ENCODE measurements at regions not wholly inside any gene's neighbourhood (a gene's known extent, or its start where the extent isn't known, plus 50 kb on each side); places are given as distances from the start of the nearest gene placed in this dataset.
A peak's percentile ranks its signal among the peaks of the same experiment; 100 is the strongest.
"Not testable (repeated sequence)": the region's sequence is repeated elsewhere in the genome, so short reads cannot be mapped to it uniquely, and the experiment has no call there.

- not testable (repeated sequence) for DNase-seq; H3K27ac Mint-ChIP-seq; H3K4me3 Mint-ChIP-seq; H3K9me3 Mint-ChIP-seq; H3K4me3 ChIP-seq (ENCODE audit: low read depth, low read length); H3K36me3 Mint-ChIP-seq; H3K27me3 Mint-ChIP-seq; H3K9me3 ChIP-seq (ENCODE audit: control insufficient read depth in 2 of 2, low read length in 2 of 2); H3K4me1 ChIP-seq (ENCODE audit: control insufficient read depth, insufficient read depth, low read length, poor library complexity, severe bottlenecking); H3K4me1 Mint-ChIP-seq; H3K36me3 ChIP-seq (ENCODE audit: control insufficient read depth, insufficient read depth, low read length); H3K27ac ChIP-seq (ENCODE audit: insufficient read depth, low read length, poor library complexity, severe bottlenecking); H3K27me3 ChIP-seq (ENCODE audit: control insufficient read depth, insufficient read depth, low read length); ATAC-seq (ENCODE audit: low read depth in 2 of 2)
Observed at GRCh38 chr16:18146601-18147142, 189.9 kb downstream of the NPIPA8 start.

GRCh38 chr16:18142066-18142465 lies 194.5 kb downstream of the NPIPA8 start:
- H3K27me3 ChIP-seq (ENCODE audit: control insufficient read depth, insufficient read depth, low read length); H3K36me3 ChIP-seq (ENCODE audit: control insufficient read depth, insufficient read depth, low read length); H3K27ac Mint-ChIP-seq; H3K4me3 ChIP-seq (ENCODE audit: low read depth, low read length); DNase-seq; H3K27me3 Mint-ChIP-seq; H3K4me1 ChIP-seq (ENCODE audit: control insufficient read depth, insufficient read depth, low read length, poor library complexity, severe bottlenecking); H3K9me3 Mint-ChIP-seq; H3K4me3 Mint-ChIP-seq; H3K4me1 Mint-ChIP-seq; H3K27ac ChIP-seq (ENCODE audit: insufficient read depth, low read length, poor library complexity, severe bottlenecking); ATAC-seq (ENCODE audit: low read depth in 2 of 2); H3K9me3 ChIP-seq (ENCODE audit: control insufficient read depth in 2 of 2, low read length in 2 of 2); H3K36me3 Mint-ChIP-seq: not testable (repeated sequence)

GRCh38 chr16:18136288-18136687 lies 200.2 kb downstream of the NPIPA8 start:
- H3K9me3 Mint-ChIP-seq; H3K9me3 ChIP-seq (ENCODE audit: control insufficient read depth in 2 of 2, low read length in 2 of 2); H3K4me3 ChIP-seq (ENCODE audit: low read depth, low read length); H3K27ac ChIP-seq (ENCODE audit: insufficient read depth, low read length, poor library complexity, severe bottlenecking); H3K27me3 ChIP-seq (ENCODE audit: control insufficient read depth, insufficient read depth, low read length); H3K4me1 Mint-ChIP-seq; ATAC-seq (ENCODE audit: low read depth in 2 of 2); H3K27me3 Mint-ChIP-seq; H3K4me3 Mint-ChIP-seq; DNase-seq; H3K4me1 ChIP-seq (ENCODE audit: control insufficient read depth, insufficient read depth, low read length, poor library complexity, severe bottlenecking); H3K36me3 Mint-ChIP-seq; H3K36me3 ChIP-seq (ENCODE audit: control insufficient read depth, insufficient read depth, low read length); H3K27ac Mint-ChIP-seq: not testable (repeated sequence)

GRCh38 chr16:18135024-18135423 lies 201.5 kb downstream of the NPIPA8 start:
- H3K9me3 ChIP-seq (ENCODE audit: control insufficient read depth in 2 of 2, low read length in 2 of 2); H3K27me3 ChIP-seq (ENCODE audit: control insufficient read depth, insufficient read depth, low read length); H3K27ac ChIP-seq (ENCODE audit: insufficient read depth, low read length, poor library complexity, severe bottlenecking); H3K4me3 ChIP-seq (ENCODE audit: low read depth, low read length); H3K4me3 Mint-ChIP-seq; H3K4me1 ChIP-seq (ENCODE audit: control insufficient read depth, insufficient read depth, low read length, poor library complexity, severe bottlenecking); H3K36me3 ChIP-seq (ENCODE audit: control insufficient read depth, insufficient read depth, low read length); ATAC-seq (ENCODE audit: low read depth in 2 of 2); H3K9me3 Mint-ChIP-seq; H3K27ac Mint-ChIP-seq; H3K27me3 Mint-ChIP-seq; H3K36me3 Mint-ChIP-seq; H3K4me1 Mint-ChIP-seq; DNase-seq: not testable (repeated sequence)

- H3K36me3 ChIP-seq (ENCODE audit: control insufficient read depth, insufficient read depth, low read length); H3K27me3 ChIP-seq (ENCODE audit: control insufficient read depth, insufficient read depth, low read length); H3K4me1 ChIP-seq (ENCODE audit: control insufficient read depth, insufficient read depth, low read length, poor library complexity, severe bottlenecking); H3K4me3 ChIP-seq (ENCODE audit: low read depth, low read length); H3K9me3 ChIP-seq (ENCODE audit: control insufficient read depth in 2 of 2, low read length in 2 of 2); H3K9me3 Mint-ChIP-seq; H3K4me3 Mint-ChIP-seq; H3K27ac Mint-ChIP-seq; H3K27me3 Mint-ChIP-seq; H3K36me3 Mint-ChIP-seq; H3K4me1 Mint-ChIP-seq; H3K27ac ChIP-seq (ENCODE audit: insufficient read depth, low read length, poor library complexity, severe bottlenecking): not testable (repeated sequence)
- peak in 1 of 3 donors; percentile 3 for DNase-seq
- peak in 1 of 2 donors; percentile 48 for ATAC-seq (ENCODE audit: low read depth in 2 of 2)
Observed at GRCh38 chr16:18131587-18131986, 204.9 kb downstream of the NPIPA8 start.

- not testable (repeated sequence) for H3K27ac ChIP-seq (ENCODE audit: insufficient read depth, low read length, poor library complexity, severe bottlenecking); H3K4me1 Mint-ChIP-seq; H3K27ac Mint-ChIP-seq; H3K36me3 ChIP-seq (ENCODE audit: control insufficient read depth, insufficient read depth, low read length); H3K27me3 ChIP-seq (ENCODE audit: control insufficient read depth, insufficient read depth, low read length); DNase-seq; H3K36me3 Mint-ChIP-seq; H3K27me3 Mint-ChIP-seq; H3K4me3 Mint-ChIP-seq; H3K4me1 ChIP-seq (ENCODE audit: control insufficient read depth, insufficient read depth, low read length, poor library complexity, severe bottlenecking); ATAC-seq (ENCODE audit: low read depth in 2 of 2); H3K9me3 Mint-ChIP-seq; H3K4me3 ChIP-seq (ENCODE audit: low read depth, low read length); H3K9me3 ChIP-seq (ENCODE audit: control insufficient read depth in 2 of 2, low read length in 2 of 2)
Observed at GRCh38 chr16:18130478-18131120, 205.9 kb downstream of the NPIPA8 start.

- H3K36me3 Mint-ChIP-seq; H3K27me3 Mint-ChIP-seq; H3K36me3 ChIP-seq (ENCODE audit: control insufficient read depth, insufficient read depth, low read length); H3K27me3 ChIP-seq (ENCODE audit: control insufficient read depth, insufficient read depth, low read length); H3K4me3 ChIP-seq (ENCODE audit: low read depth, low read length); H3K4me1 ChIP-seq (ENCODE audit: control insufficient read depth, insufficient read depth, low read length, poor library complexity, severe bottlenecking); H3K4me3 Mint-ChIP-seq; H3K4me1 Mint-ChIP-seq; H3K27ac Mint-ChIP-seq; H3K9me3 Mint-ChIP-seq; DNase-seq; H3K9me3 ChIP-seq (ENCODE audit: control insufficient read depth in 2 of 2, low read length in 2 of 2); ATAC-seq (ENCODE audit: low read depth in 2 of 2); H3K27ac ChIP-seq (ENCODE audit: insufficient read depth, low read length, poor library complexity, severe bottlenecking): not testable (repeated sequence)
Observed at GRCh38 chr16:18127033-18127432, 209.5 kb downstream of the NPIPA8 start.

- not testable (repeated sequence) for H3K27ac Mint-ChIP-seq; H3K4me1 Mint-ChIP-seq; H3K9me3 Mint-ChIP-seq; DNase-seq; H3K27me3 ChIP-seq (ENCODE audit: control insufficient read depth, insufficient read depth, low read length); H3K4me3 ChIP-seq (ENCODE audit: low read depth, low read length); H3K36me3 Mint-ChIP-seq; H3K27ac ChIP-seq (ENCODE audit: insufficient read depth, low read length, poor library complexity, severe bottlenecking); ATAC-seq (ENCODE audit: low read depth in 2 of 2); H3K36me3 ChIP-seq (ENCODE audit: control insufficient read depth, insufficient read depth, low read length); H3K9me3 ChIP-seq (ENCODE audit: control insufficient read depth in 2 of 2, low read length in 2 of 2); H3K4me1 ChIP-seq (ENCODE audit: control insufficient read depth, insufficient read depth, low read length, poor library complexity, severe bottlenecking); H3K4me3 Mint-ChIP-seq; H3K27me3 Mint-ChIP-seq
Observed at GRCh38 chr16:18119092-18119491, 217.4 kb downstream of the NPIPA8 start.
